DOHH2 (cell line): ENCODE measurements at regions not wholly inside any gene's neighbourhood (a gene's known extent, or its start where the extent isn't known, plus 50 kb on each side); places are given as distances from the start of the nearest gene placed in this dataset.
"Not testable (repeated sequence)": the region's sequence is repeated elsewhere in the genome, so short reads cannot be mapped to it uniquely, and the experiment has no call there.

ENCODE experiments used
- CTCF ChIP-seq: fragments of 200-600 bp; sonication (generic); IDR thresholded peaks from one replicate; pipeline ENCODE4 v1.5.1; 2014; ENCODE audit warnings: antibody characterized with exemption, mild to moderate bottlenecking, low read depth, low read length; ENCODE audit not compliant: poor library complexity, severe bottlenecking
- EZH2phosphoT487 ChIP-seq: fragments of 200-600 bp; sonication (generic); IDR thresholded peaks from 2 replicates; pipeline ENCODE4 v1.6.1; 2017; ENCODE audit warnings: borderline replicate concordance, mild to moderate bottlenecking, antibody characterized with exemption, low read length, moderate library complexity, mixed read lengths

- TF ChIP-seq CTCF, EZH2phosphoT487: not testable (repeated sequence)
Observed at GRCh38 chr12:126452686-126453085, 1387.5 kb downstream of the AACS start.
